ENCODE measurements at regions not wholly inside any gene's neighbourhood (a gene's known extent, or its start where the extent isn't known, plus 50 kb on each side); places are given as distances from the start of the nearest gene placed in this dataset.

DNA sequence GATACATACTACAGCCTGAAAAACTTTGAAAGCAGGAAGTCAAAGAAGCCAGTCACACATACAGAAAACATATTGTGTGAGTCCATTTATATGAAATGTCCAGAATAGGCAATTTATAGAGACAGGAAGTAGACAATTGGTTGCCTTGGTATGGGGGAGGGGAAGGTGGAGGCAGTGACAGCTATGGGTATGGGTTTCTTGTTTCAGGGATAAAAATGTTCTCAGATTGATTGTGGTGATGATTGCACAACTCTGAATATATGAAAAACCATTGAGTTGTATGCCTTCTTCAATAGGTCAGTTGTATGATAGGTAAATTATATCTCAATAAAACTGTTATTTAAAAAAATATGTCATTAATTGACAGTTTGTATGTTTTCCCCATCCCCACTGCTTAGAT, 137.6 kb downstream of the SNX19 start:
- Histone ChIP-seq H3K79me2 (ENCODE audit: control insufficient read depth, insufficient read depth, low read length) (no peaks in the 10 kb centered on the region), H3K9me3 (ENCODE audit: control extremely low read depth in 1 of 3, control insufficient read depth in 2 of 3, insufficient read depth in 1 of 3, low read length in 2 of 3) (peaks cover 0 to 3% (median 0%) of the 10 kb centered on the region in 3 donors), H3K27me3 (replicated peaks in 1 of 4; ENCODE audit: control extremely low read depth in 1 of 4, control insufficient read depth in 3 of 4, insufficient read depth in 4 of 4, low read length in 3 of 4) (no peaks in the 10 kb centered on the region), H3K27ac (ENCODE audit: low read length in 2 of 2) (no peak overlapping the region), H3K4me1 (ENCODE audit: control insufficient read depth in 2 of 2, insufficient read depth in 2 of 2, low read length in 2 of 2) (no peaks in the 10 kb centered on the region), H4K20me1 (ENCODE audit: control insufficient read depth, insufficient read depth, low read length, poor library complexity, severe bottlenecking) (no peaks in the 10 kb centered on the region), H3K4me2 (replicated peaks; ENCODE audit: low read depth, low read length, poor library complexity, severe bottlenecking) (no peak overlapping the region), H3K4me3 (ENCODE audit: control extremely low read depth in 1 of 5, extremely low read depth in 1 of 5, insufficient read depth in 1 of 5, low read depth in 2 of 5, low read length in 4 of 5) (no peak overlapping the region), H2AFZ (ENCODE audit: insufficient read depth, low read depth, low read length, poor library complexity, severe bottlenecking) (no peak overlapping the region), H3K36me3 (replicated peaks in 1 of 2; ENCODE audit: control extremely low read depth in 1 of 2, control insufficient read depth in 1 of 2, extremely low read depth in 1 of 2, insufficient read depth in 2 of 2, low read length in 1 of 2) (no peaks in the 10 kb centered on the region), H3K9ac (ENCODE audit: low read length) (no peak overlapping the region)
- ATAC-seq (ENCODE audit: low read depth) (no peak), DNase-seq (no peak)
- CTCF ChIA-PET = no interaction called here
- POLR2A ChIA-PET = no interaction called here
- no peak overlapping the region for H3K4me3 Mint-ChIP-seq
- H3K27ac Mint-ChIP-seq = no peak overlapping the region
- no peaks in the 10 kb centered on the region for H3K9me3 Mint-ChIP-seq (ENCODE audit: insufficient read depth)
- H3K4me1 Mint-ChIP-seq = no peaks in the 10 kb centered on the region
- no peak for TF ChIP-seq EZH2 (IDR thresholded peaks at IDR 0.05; ENCODE audit: borderline replicate concordance, insufficient read depth, low read depth, low read length, poor library complexity, severe bottlenecking)
- TF ChIP-seq, protein P1, sequence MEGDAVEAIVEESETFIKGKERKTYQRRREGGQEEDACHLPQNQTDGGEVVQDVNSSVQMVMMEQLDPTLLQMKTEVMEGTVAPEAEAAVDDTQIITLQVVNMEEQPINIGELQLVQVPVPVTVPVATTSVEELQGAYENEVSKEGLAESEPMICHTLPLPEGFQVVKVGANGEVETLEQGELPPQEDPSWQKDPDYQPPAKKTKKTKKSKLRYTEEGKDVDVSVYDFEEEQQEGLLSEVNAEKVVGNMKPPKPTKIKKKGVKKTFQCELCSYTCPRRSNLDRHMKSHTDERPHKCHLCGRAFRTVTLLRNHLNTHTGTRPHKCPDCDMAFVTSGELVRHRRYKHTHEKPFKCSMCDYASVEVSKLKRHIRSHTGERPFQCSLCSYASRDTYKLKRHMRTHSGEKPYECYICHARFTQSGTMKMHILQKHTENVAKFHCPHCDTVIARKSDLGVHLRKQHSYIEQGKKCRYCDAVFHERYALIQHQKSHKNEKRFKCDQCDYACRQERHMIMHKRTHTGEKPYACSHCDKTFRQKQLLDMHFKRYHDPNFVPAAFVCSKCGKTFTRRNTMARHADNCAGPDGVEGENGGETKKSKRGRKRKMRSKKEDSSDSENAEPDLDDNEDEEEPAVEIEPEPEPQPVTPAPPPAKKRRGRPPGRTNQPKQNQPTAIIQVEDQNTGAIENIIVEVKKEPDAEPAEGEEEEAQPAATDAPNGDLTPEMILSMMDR (IDR thresholded peaks at IDR 0.05) = no peak
- intact Hi-C loops (cut with micrococcal nuclease) = no loop called here
- peaks cover 8% of the 10 kb centered on the region for H3K27me3 Mint-ChIP-seq

DNA sequence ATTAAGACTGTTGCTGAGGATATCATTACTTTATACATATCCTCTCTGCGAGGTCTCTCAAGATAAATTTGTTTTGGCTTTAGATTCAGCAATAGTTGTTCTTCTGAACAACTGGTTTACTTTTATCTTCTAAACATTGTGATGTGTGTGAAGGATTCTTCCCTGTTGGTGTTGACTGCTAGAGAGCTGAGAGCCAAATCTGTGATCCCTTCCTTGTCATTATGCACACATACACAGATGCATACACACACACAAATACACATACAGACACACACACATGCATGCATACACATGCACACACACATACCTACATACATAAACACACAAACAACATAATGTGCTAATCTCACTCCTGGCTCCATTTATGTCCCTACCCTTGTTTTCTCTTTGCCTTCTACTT, 137.0 kb downstream of the SNX19 start:
- no CpG with 5 or more reads among the region's 1 CpG for WGBS (ENCODE audit: insufficient coverage)
- Histone ChIP-seq H3K4me1 (ENCODE audit: control insufficient read depth in 2 of 2, insufficient read depth in 2 of 2, low read length in 2 of 2) (no peaks in the 10 kb centered on the region), H3K4me3 (ENCODE audit: control extremely low read depth in 1 of 5, extremely low read depth in 1 of 5, insufficient read depth in 1 of 5, low read depth in 2 of 5, low read length in 4 of 5) (no peak overlapping the region), H3K36me3 (replicated peaks in 1 of 2; ENCODE audit: control extremely low read depth in 1 of 2, control insufficient read depth in 1 of 2, extremely low read depth in 1 of 2, insufficient read depth in 2 of 2, low read length in 1 of 2) (no peaks in the 10 kb centered on the region), H3K27me3 (replicated peaks in 1 of 4; ENCODE audit: control extremely low read depth in 1 of 4, control insufficient read depth in 3 of 4, insufficient read depth in 4 of 4, low read length in 3 of 4) (no peaks in the 10 kb centered on the region), H4K20me1 (ENCODE audit: control insufficient read depth, insufficient read depth, low read length, poor library complexity, severe bottlenecking) (no peaks in the 10 kb centered on the region), H2AFZ (ENCODE audit: insufficient read depth, low read depth, low read length, poor library complexity, severe bottlenecking) (no peak overlapping the region), H3K4me2 (replicated peaks; ENCODE audit: low read depth, low read length, poor library complexity, severe bottlenecking) (no peak overlapping the region), H3K79me2 (ENCODE audit: control insufficient read depth, insufficient read depth, low read length) (no peaks in the 10 kb centered on the region), H3K9ac (ENCODE audit: low read length) (no peak overlapping the region), H3K9me3 (ENCODE audit: control extremely low read depth in 1 of 3, control insufficient read depth in 2 of 3, insufficient read depth in 1 of 3, low read length in 2 of 3) (peaks cover 0 to 3% (median 0%) of the 10 kb centered on the region in 3 donors), H3K27ac (ENCODE audit: low read length in 2 of 2) (no peak overlapping the region)
- no peak for DNase-seq
- Mint-ChIP-seq H3K27ac (no peak overlapping the region), H3K27me3 (peaks cover 8% of the 10 kb centered on the region), H3K4me3 (no peak overlapping the region), H3K4me1 (no peaks in the 10 kb centered on the region), H3K9me3 (ENCODE audit: insufficient read depth) (no peaks in the 10 kb centered on the region)
- CTCF ChIA-PET = no interaction called here
- POLR2A ChIA-PET = no interaction called here
- intact Hi-C loops (cut with micrococcal nuclease) = no loop called here
- no peak for TF ChIP-seq EZH2 (IDR thresholded peaks at IDR 0.05; ENCODE audit: borderline replicate concordance, insufficient read depth, low read depth, low read length, poor library complexity, severe bottlenecking)
- TF ChIP-seq, protein P1 (IDR thresholded peaks at IDR 0.05) = no peak
- no peak for ATAC-seq (ENCODE audit: low read depth)

Measured in B cell (primary cell).